ENCODE measurements at regions not wholly inside any gene's neighbourhood (a gene's known extent, or its start where the extent isn't known, plus 50 kb on each side); places are given as distances from the start of the nearest gene placed in this dataset.
"Not testable (repeated sequence)": the region's sequence is repeated elsewhere in the genome, so short reads cannot be mapped to it uniquely, and the experiment has no call there.

DNA sequence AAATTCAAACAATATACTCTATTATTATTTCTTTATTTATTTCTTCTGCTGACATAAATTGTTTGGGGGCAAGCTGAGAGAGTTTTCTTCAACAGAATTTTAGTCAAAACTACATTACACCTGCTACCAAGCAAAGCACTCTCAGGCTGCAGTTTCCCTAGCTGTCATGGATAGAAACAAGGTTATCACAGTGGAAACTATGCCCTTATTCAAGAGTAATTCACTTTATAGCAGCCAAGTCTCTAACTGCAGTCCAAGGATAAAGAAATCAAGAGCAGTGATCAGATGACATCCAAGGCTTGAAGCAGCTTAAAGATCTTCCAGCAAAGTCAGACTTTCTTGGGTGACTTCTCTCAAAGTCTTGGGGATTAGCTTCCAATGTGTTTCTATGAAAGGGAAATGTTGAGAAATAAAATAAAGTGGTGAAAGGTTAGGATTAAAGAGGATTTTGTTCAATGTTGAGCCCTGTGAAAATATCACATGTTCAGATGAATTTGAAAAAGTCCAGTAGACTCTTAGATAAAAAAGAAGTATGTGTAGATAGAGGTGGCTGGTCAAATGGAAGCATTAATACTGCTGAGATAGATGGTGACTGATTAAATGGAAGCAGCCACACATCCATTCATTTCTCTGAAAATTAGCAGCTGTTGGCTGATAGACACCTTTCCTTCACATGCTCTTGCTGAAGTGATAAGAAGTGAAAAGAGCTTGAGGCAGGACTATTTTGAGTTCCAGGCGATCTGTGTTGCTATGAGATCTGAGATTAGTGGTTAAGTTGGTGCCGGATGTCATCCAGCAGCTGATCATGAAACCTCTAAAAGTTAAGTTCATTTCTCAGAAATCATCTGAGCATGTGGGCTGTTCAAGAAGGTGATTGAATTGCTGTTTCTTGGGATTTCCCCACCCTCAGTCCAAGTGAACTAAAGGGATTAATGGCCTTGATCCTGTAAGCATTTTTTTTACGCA is 257.8 kb upstream of the BTG1 start:
- DNase-seq (ENCODE audit: low read depth, low spot score): no peak

DNA sequence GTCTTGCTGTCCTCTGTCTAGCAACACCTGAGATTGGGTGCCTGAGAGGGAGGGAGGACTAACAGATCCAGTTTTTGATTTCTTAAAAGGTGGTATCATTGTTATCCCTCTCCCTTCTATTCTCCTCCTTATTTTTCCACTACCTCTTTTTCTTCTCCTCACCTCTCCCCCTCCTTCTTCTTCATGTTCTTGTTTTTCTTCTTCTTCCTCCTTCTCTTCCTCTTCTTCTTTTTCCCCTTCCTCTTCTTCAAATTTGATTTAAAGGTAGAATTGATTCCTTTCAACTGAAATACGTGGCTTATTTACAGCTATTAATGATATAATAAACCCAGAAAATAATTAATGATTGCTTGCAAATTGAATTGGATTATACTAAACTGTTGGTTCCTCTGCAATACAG is 256.8 kb upstream of the BTG1 start:
- no peak for DNase-seq (ENCODE audit: low read depth, low spot score)

DNA sequence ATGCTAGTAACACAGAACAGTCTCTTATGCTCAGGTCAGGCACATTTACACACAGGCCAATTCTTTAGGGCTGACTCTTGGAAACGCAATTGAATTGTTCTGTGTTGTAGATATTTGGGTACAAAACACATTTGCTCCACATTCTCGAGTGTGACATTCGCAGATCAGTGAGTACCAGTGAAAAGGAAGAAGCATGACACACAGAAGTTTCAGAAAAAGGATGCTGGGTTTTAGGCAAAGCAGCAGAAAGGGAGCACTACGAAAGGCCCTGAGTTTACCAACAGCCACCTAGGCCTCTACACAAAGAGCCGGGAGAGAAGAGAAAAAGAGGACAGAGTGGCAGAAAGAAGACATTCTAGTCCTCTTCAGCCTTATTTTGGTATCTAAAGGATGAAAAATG is 254.4 kb upstream of the BTG1 start:
- no peak for DNase-seq (ENCODE audit: low read depth, low spot score)

DNA sequence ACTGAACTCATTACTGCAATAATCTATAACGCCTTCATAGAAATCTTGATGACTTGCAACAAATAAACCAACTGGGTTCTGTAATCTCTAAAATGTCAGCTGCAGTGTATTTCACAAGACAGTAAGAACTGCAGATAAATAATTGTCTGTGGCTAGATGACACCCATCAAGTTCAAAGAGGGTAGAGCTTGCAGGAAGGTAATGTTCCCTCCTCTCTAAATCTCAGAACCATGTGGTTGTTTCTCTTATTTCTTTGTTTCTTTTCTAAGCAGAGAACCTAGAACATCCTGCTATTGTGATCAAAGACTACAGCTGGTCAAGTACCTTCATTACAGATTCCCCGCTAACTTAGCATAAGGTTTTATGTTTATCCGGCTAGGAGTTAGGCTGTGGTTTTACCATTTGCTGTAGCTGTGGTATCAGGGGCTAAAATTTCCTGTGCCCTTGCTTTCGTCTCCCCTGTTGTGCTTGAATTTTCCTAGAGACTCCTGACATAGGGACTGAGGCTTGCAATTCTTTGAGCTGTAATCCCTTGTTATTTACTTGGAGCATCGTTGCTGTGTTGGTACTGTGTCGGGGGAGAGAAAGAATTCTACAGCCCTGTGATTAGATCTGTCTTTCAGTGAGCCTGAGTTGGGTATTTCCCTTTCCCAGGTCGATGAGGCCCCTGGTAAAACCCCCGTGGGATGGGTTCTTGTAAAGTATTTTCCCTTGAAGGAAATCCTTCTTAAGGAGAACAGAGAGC is 253.1 kb upstream of the BTG1 start:
- peak; percentile 3 for DNase-seq (ENCODE audit: low read depth, low spot score)

DNA sequence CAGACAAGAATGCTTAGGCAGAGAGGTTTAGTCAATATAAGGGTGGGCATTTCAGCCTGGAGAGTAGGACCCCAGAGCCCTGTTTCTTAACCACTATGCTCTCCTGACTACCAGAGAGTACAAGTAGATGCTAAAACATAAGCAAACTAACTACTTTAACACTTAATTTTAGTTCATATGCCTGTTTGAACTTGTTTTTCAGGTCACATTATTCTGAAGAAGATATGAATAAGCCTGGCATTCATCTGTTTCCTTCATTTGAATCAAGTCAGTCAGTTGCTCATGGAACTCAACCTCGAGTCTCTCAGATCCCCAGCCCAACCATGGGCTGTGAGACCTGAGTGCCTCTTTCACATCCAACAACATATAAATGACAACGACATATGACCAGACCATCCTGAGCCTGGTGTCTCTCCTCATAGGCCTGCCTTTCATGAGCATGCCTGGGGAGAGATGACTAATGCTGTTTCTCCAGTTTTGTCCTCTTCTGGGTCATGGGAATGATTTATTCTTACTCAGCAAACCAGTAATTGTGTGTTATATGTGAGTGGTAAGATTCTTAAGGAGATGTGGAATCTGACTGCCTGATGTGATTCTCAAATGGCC is 251.1 kb upstream of the BTG1 start:
- no peak for DNase-seq (ENCODE audit: low read depth, low spot score)

DNA sequence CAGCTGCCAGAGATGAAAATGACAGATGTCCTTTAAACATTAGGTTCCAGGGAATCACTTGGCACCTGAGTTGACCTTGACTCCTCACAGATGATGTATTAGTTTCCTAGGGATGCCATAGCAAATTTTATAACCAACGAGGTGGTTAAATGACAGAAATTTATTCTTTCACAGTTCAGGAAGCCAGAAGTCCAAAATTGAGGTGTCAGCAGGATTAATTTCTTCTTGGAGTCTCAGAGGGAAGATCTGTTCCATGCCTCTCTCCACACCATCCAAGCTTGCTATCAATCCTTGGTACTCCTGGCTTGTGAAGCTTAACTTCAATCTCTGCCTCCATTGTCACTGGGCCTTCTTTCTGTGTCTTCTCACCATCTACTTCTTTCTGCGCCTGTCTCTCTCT is 249.7 kb upstream of the BTG1 start:
- DNase-seq (ENCODE audit: low read depth, low spot score): no peak

DNA sequence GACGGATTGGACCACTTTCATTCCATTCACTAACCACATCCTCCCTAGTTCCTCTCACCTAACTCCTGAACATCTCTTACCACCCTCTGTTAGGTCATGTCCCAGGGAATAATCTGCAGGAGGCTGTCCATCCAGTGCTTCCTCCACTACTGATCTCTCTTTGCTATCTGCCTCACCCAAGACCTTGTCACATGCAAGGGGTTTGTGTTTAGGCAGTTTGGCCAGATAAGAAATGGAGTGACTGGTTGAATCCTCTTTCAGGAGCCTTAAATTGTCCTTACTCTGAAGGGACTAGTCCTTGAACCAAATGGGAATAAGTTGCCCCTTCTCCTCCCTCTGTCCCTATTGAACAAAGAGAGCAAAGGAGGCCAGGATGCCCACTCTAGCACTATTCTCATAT is 249.2 kb upstream of the BTG1 start:
- no peak for DNase-seq (ENCODE audit: low read depth, low spot score)

DNA sequence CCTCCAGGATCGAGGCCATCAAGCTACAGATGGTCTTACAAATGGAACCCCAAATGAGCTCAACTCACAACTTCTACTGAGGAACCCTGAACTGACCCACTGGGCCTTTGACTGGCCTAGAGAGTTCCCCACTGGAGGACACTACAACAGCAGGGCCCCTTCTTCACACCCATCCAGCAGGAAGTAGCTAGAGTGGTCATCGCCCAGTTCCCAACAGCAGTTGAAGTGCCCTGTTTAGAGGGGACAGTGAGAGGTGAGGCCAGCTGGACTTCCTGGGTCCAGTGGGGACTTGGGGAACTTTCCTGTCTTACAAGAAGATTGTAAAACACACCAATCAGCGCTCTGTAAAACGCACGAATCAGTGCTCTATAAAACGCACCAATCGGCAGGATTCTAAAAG is 247.9 kb upstream of the BTG1 start:
- DNase-seq (ENCODE audit: low read depth, low spot score): no peak

GRCh38 chr12:92391726-92392125 is 246.1 kb upstream of the BTG1 start:
- not testable (repeated sequence) for DNase-seq (ENCODE audit: low read depth, low spot score)

GRCh38 chr12:92389466-92389865 is 243.8 kb upstream of the BTG1 start:
- no peak for DNase-seq (ENCODE audit: low read depth, low spot score)

DNA sequence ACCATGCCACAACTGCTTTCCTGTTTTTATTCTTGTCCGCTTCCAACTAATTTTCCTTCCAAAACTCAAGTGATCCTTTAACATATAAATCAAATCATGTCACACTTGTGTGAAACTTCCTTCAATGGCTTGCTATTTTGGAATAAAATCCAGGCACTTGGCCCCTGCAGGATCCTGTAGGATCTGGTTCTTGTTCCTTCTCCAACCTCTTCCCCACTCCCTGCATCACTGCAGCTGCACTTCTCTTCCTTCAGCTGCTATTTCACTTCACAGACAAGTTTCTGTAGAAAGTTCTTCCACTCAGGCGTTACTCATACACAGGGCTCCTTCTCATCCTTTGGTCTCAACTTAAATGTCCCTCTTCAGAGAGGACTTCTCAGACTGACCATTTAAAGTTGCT is 239.7 kb upstream of the BTG1 start:
- DNase-seq (ENCODE audit: low read depth, low spot score): no peak

- no peak for DNase-seq (ENCODE audit: low read depth, low spot score)
These were observed 238.9 kb upstream of the BTG1 start for GRCh38 chr12:92384571-92384970.

DNA sequence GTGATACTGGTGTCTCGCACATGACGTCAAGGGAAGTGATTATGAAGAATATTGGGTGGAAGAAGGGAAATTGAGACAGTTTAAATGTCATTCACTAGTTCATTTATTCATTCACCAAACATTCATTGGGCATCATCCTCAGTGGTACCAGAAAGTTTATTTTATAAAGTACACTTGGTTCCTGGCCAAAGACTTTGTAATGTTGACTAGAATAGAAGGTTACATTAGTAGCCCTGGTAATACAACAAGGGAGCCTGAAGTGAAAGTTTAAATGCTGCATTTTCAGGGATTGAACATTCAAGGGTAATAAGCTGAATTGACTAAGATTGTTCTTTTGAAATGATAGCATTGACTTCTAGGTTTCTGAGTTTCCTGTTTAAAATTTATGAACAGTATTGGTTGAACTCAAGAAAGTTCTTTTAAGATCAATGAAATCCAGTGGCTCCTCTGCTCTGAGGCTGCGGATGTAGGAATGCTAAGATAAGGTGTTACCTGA is 236.8 kb upstream of the BTG1 start:
- DNase-seq (ENCODE audit: low read depth, low spot score): no peak

- DNase-seq (ENCODE audit: low read depth, low spot score): no peak
These were observed 236.2 kb upstream of the BTG1 start for GRCh38 chr12:92381856-92382255.

DNA sequence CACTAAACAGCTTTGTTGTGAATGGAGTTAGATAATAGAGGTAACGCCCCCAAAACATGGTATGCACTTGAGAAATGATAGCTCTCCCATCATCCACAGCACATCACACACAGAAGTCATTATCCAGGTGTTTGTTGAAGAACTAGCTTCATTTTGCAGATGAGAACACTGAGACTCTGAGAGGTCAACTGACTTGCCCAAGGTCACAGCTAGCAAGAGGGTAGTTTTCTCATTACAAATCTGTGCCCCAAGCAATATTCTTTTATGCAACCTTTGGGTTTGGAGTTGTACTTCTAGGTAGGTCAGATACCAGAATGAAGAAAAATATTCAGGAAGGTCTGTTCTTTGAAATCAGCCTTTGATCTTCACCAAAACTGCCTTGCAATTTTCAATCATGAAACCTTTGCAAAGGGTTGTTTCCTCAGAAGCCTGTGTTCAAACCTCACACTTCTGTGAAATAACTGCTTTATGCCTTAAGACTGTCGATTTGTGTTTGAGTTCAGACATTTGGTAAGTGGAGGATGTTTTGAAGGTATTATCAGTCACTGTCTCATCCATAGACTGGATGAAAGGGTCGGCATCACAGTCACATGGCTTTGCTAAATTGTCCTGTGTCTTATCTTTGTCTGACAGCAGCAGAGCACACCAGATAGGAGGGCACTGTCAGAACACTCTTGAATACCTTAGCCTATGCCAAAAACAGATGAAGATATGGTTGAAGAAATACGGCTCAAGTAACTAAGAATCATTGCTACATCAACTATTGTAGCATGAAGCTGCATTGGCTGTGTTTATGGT is 233.2 kb upstream of the BTG1 start:
- no peak for DNase-seq (ENCODE audit: low read depth, low spot score)

DNA sequence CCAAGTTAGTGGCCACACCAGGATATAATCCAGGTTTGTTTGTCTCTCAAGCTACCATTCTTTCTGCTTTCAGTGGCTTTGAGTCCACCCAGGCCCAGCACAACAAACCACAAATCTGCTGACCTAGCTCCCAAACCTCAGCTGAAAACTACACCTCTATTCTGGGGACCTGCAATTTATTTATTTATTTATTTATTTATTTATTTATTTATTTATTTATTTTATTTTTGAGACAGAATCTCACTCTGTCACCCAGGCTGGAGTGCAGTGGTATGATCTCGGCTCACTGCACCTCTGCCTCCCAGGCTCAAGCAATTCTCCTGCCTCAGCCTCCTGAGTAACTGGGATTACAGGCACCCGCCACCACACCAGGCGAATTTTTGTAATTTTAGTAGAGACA is 229.9 kb upstream of the BTG1 start:
- not testable (repeated sequence) for DNase-seq (ENCODE audit: low read depth, low spot score)

GRCh38 chr12:92370828-92371227 is 225.2 kb upstream of the BTG1 start:
- DNase-seq (ENCODE audit: low read depth, low spot score): no peak

DNA sequence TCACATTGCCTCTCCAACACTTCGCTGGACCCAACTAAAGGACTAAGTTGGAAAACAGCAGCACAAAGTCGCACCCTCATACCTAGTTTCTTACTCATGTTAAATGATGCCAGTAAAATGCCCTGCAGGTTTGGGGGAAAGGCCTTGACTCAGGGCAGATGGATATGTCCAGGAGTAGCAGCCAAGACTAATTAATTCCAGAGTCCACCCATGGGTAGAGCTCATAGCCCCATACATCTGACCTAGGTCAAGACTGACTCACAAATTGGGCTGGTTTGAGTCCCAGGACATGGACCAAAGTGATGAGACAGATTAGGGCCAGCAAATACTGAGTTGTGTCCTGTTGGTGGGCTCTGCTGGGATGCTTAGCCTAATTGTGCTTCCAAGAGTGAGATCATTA is 224.0 kb upstream of the BTG1 start:
- DNase-seq (ENCODE audit: low read depth, low spot score): no peak

DNA sequence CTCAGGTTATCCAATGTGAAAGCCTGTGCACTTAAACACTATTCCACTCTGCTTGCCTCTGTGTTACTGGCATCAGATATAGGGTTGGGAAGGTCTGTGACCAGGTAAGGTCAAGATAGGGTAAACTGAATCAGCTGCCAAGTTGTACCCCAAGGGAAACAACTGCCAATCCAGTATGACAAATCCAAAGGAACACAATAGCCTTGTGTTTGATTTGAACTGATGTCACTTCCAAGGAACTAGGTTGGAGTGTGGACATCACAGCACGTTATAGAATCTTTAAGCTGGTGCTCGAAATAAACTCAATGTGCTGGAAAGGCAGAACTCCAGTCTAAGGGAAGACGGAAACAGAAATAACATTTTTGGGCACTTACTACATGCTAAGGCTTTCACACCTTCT is 223.4 kb upstream of the BTG1 start:
- DNase-seq (ENCODE audit: low read depth, low spot score): no peak

DNA sequence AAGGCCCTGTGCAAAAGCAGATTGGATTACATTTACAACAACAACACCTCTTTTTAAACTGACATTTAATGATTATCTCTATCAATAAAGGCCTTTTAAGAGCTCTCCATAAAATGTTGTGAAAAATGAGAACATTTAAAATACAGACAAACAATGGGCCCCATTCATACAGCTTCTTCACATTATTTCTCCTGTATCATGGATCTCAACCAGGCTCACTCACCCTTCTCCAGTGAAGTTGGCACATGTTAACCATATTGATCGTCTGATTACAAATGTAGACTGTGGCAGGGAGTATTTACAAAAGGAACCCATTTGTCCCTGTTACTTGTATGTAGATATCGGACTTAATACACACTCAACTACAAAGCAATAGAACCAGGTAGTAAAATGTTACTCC is 220.2 kb upstream of the BTG1 start:
- no peak for DNase-seq (ENCODE audit: low read depth, low spot score)

GRCh38 chr12:92365333-92365732 is 219.7 kb upstream of the BTG1 start:
- DNase-seq (ENCODE audit: low read depth, low spot score): no peak
